Hematopoietic multipotent progenitor cell (in vitro differentiated cells): ENCODE measurements at regions not wholly inside any gene's neighbourhood (a gene's known extent, or its start where the extent isn't known, plus 50 kb on each side); places are given as distances from the start of the nearest gene placed in this dataset.
A peak's percentile ranks its signal among the peaks of the same experiment; 100 is the strongest.

Source experiments
- DNase-seq, 3 donors: peaks; one replicate each; pipeline ENCODE4 v3.0.0-alpha.2; 2011 to 2015; ENCODE audit warnings: low read depth in 2 of 3, low spot score in 2 of 3

DNA sequence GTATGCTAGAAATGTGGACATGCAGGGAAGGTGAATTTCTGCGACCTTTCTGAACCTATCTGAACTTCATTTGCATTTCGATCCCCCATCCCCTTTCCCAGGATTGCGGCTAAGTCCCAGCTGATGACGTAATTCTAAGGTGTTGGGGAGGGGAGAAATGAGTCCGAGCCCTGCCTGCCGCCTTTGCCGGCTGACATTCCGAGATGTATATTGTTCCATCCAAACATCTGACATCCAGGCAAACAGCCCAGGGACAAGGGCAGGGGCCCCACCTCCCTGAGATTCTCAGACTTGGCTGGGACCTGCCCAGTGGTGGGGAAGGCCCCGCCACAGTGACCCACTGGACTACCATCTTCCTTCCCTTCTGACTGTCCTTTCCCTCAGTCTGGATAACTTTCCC is 494.6 kb downstream of the ENC1 start:
- DNase-seq, result no peak

DNA sequence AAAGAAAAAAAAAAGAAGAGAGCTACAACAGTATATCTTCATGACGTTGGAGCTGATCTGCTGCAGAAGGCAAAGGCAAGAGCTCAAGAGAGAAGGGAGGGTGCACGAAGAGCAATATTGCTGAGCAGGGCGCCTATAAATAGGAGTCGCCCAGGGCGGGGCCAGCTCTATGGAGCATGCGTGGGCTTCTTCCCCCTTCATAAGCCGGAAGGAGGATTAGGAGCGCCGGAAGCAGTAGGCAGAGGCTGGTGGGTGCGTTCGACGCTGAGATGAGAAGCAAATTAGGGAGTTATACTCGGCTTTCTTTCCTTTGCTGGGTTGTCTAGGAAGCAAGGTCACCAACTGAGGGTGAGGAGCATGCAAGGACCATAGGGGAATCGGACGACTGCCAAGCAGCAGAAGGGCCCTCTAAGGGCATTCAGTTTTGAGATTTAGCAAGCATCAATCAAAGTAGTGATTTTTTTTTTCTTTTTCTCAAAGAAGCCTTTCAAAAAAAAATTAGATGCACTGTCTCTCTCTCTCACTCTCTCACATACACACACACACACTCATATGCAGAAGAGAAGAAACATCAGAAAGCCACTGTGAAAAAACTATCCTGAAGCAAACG is 496.7 kb downstream of the ENC1 start:
- DNase-seq, result no peak

DNA sequence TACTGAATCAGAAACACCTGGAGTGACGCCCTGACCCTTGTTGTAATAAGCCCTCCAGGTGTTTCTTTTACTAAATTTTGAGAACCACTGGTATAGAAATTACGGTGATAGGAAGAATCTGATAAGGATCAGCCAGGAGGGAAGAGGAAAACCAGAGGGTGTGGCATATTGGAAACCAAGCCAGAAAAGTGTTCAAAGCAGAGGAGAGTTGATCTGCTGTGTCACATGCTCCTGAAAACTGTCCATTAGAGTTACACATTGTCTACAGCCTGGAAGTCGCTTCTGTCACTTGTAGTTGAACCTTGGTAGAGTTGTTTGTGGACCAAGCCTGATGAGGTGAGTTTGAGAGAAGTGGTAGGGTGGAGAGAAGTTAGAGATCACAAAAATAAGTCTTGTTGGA is 497.4 kb downstream of the ENC1 start:
- DNase-seq, result no peak

DNA sequence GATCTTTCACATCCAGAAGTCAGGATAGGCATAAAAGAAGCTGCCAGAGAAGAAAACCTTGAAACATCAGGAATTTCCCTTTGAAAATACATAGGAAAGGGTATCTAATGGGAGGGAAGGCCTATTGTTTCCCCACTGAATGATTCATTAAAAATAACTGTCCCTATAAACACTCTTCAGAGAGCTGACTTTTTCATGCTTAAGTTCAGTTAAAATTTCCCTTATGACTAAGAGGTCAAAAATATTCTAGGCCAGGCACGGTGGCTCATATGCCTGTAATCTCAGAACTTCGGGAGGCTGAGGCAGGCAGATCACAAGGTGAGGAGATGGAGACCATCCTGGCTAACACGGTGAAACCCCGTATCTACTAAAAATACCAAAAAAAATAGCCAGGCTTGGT is 499.5 kb downstream of the ENC1 start:
- no peak for DNase-seq

DNA sequence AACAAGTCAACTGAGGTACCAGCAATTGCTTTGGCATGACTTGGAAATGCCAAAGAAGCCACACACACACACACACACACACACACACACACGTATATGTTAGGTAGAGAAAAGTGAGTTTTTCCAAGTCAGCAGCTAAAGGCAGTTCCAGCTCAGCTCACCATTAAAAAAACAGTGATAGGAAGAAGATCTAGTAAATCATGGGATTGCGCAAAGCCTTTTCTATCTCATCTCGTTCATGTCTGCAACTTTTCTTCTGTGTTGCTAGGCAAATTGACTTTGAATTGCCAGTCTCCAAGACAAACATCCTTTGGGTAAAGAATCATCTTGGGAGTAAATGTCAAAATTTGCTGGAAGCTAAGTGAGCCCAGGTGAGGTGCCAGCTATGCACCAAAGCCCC is 500.1 kb downstream of the ENC1 start:
- no peak for DNase-seq

DNA sequence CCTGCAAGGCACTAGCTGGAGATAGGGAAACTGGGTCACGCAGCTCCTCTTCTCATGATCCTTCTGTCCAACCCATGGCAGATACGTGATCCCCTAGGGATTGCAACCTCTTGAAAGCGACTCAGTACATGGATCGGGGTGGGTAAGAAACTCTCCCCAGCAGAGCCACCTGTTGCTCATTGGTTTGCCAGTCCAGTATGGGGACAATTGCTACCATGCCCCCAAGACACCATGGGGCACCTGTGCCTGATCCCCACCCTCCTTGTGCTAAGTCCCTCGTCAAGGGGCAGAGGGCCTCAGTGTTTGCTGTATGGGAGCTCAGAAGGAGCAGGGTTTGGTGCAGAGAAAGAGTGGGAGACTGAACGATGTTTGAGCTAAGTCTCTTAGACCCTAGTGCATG is 500.9 kb downstream of the ENC1 start:
- DNase-seq, result no peak

DNA sequence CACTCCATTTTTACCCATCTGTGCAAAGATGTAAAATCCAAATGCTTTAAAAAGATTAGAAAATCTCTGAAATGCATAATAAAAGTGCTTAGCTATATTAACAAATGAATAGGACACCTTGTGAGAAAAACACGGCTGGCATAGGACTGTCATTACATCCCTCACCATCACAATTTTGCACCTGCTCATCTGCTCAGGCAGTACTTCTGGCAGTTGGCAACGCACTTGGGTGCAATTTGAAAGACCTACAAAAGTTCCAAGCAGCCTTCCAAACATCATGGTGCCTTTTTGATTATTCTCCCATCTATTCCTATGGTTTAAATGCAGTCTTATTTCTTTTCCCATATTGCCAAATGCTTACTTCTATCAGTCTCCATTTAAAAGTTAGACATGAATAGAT is 501.8 kb downstream of the ENC1 start:
- DNase-seq, result no peak

DNA sequence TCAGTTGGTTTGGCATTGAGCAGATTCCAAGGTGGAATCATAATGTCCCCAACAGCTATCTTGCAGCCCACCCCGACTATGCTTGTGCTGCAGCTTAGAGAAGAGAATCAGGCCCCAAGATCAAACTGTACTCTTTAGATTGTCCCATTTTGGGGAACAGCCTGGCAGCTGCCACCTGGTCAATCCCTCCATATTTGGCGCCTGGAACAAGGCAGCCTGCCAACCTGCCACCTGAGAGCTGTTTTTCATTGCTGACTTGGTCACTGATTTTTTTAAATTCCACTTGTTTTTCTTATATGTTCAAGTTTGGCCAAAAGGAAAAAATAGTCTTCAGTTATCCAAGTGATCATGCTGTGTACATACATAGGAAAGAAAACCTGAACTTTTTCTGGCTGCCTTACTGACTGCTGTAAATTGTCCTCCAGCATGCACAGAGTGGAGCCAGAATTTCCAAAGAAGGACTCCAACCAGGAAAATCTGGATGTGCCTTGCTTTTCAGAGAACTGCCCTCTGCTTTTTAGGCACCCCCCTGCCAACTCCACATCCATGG is 504.2 kb downstream of the ENC1 start:
- no peak for DNase-seq

DNA sequence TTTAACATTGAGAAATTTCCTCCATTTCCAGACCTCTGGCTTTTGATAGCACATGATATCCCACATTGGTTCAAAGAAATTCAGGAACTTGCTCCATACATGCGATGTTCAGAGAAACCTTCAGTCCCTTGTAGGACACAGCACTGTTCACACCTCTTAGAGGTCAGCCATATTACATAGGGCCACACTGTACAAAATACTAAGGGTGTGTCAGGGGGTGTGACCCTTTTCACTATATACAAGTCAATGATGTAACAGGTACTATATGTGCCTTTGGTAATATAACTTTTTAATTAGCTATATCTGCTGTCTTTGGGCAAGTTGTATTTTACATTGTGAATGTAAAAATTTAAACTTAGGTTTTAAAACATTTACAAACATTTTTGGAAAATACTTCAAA is 505.5 kb downstream of the ENC1 start:
- no peak for DNase-seq

DNA sequence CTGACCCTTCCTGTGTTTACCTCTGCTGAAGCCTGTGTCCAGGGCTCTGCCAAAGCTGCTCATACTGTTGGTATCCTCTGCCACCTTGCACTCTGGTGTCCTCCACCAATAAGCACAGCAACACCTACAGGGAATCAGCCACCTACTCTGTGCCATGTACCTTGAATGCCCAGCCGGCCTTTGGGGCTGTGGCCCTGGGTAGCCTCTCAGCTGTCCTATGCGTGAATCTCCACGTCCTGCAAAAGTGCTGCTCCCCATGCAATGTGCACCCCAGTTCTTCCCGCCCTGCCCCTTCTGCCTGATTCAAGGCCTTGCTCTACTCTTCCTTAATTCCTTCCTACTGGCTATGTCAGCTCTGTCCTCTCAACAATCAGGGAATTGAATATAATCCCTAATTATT is 506.5 kb downstream of the ARHGEF28 start:
- DNase-seq, result no peak

DNA sequence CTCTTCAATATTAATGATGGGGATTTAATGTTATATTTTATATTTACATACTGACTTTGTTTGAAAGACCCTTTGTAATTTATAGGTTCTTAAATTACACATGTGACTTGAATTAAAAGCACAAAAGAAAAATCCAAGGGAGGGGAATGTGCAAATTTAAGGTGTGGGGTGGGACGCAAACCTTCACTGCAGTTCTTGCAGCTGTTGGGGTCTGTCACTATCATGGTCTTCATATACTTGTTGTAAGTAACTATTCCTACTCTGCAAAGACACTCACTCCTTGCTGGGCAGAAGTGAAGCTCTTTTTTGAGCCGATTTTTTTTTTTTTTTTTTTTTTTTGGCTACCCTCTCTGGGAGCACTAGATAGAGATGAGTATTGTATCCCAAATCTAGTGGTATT is 505.3 kb downstream of the ARHGEF28 start:
- no peak for DNase-seq

DNA sequence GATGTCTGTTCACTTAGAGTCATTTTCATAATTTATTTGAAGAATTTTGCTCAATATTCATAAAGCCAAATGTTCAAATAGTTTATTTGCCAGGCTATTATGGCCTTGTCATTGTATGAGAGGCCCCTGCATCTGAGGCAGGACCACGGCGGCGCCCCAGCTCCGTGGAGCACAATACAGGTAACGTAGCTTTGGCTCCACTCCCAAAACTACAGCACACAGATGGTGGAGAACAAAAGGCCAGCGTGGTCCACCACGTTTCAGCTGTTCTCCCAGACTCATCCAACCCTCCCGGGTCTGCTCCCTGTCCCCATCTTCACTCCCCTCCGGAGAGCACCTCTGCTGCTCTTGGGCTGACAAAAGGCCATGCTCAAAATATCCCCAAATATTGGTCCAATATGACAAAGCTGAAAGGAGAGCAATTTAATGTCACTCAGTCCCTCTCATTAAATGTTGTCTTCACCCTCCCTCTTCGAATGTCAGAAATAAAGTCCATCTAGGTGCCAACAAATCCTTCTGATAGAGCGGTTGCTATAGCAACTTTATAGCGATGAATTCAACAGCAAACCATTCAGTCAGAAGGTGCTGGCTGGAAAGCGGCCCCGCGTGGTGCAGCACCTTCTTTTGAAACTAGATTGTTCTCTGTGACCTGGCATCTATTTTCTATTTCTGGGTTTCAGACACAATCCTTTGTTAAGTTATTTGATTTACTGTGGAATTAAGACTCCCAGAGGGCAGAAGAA is 504.3 kb downstream of the ARHGEF28 start:
- DNase-seq, result no peak

DNA sequence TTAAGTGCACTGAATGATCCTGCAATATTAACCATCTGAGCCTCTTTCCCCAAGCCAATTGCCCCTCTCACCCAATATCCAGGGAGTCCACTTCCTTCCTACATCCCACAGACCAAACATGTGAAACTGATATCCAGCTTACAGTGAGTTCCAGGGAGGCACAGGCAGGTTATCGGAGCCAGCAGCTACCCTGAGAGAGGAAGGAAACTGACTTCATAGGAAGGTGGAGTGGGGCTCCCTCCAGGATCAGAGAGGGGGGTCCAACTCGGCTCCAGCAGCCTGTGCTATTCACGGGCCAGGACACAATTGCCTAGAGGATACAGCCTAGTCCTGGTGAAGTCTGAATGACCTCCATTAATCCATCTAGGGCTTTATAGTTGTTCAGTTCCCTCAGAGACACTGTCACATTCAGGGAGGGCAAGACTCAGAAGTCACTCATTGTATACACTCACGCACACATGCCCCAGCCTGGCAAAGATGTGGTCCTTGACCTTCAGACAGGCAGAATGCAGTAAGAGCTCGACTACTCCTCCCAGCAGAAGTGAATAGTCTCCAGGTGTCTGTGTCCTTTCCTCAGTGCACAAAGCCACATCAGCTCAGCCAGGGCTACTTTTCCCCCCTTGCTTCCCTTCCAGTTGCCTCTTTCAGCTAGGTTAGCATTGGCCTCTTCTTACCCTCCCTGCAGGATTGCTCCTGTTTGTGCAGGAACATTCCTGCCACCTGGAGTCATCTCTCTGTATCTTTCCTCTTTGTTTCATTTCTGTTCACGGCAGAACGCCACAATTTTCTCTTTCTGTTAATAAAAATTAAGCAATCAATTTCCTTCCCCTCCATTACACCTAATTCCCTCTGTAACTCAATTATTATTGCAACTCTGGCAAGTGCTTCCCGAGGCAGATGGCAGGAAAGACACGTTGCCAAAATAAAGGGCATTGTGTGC is 501.7 kb downstream of the ARHGEF28 start:
- DNase-seq, result no peak

DNA sequence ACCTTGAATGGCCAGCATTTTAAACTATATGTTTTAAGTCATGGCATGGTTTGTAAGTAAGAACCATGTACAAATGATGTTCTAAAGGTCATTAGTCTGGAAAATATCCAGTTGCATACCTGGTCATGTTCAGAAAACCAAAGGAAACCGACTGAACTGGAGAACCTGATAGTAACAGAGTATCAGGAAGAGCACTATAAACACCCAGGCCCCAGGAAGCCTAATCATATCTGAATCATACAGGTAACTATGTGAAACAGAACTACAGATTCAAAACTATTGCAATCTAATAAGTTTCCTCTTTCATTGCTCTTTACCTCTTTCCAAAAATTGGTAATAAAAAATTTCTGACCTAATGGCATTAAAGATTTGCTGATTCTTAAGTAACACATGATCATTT is 500.3 kb downstream of the ARHGEF28 start:
- no peak for DNase-seq

DNA sequence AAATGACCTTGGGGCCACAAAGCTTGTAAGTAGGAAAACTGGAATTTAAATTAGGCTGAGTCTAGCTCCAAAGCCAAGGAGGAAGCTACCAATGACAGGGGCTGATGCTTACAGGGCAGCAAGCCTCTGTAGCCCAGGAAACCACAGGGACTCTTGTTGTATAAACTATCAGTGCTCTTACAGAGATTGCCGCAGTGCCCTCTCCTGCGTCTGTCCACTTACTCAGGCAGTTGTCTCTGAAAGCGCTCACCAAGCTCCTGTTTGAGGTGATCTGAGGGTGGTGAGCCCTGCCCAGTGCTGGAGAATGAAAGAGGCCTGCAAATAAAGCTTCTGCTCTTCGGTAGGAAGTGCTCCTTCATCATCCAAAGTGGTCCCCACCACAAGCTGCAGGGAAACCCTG is 498.8 kb downstream of the ARHGEF28 start:
- no peak for DNase-seq

DNA sequence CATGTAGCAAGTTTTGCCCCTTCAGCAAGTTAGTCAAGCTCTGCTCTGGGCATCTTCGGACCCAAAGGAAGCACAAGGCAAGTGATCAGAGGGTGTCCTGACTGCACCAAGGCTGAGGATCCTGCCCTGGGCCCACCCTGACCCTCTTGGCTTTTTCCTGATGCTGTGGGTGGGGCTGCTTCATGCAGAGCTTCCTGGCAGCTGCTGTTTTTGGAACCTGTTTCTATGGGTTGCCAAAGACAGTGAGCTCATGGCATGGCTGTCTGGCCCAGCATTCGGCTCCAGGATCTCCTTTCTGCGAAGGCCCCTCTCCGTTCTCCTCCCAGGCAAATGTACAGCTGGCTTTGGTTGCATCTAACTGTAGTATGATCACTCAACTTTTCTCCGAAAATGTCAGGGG is 497.9 kb downstream of the ARHGEF28 start:
- DNase-seq, result no peak

DNA sequence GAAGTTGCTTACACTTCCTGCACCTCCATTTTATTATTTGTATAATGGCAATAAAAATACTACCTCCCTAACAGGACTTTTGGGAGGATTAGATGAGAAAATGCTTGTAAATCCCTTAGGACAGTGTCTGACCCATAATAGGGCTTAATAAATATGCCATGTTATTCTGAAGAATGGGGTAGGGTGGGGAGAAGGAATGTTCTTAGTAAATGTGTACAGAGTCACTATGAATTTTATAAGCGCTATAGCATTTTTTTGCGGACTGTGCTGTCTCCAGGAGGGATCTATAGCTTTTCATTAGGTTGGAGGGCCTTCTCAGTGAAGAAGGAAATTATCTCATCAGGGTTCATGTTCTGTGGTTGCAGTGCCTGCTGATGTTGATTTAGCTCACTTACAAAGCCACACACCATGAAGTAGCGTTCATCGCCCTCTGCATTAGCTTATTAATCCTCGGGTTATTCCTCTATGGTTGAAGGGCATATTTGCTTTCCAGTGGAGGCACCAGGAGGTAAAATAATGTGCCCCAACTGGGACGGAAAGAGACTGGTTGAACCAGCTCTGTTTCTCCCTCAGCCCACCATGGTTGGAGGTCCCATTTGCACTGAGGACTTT is 497.1 kb downstream of the ARHGEF28 start:
- peak in 1 of 3 donors; percentile 34 for DNase-seq

DNA sequence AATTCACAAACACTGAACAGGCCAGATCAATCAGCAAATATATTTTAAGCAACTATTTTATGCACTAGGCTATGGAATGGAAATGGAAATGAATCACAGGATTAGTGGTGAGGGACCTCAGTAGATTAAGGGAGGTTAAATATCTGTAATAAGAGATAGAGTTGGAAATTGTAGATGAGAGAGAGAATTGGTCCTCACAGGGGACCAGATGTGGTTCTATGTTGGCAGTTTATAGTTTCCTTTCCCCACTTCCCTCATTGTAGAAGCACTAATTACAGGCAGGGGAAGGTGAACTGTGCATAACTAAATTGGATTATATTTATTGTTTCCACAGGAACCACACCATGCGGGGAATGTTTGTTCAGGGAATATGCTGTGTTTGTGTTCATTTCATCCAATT is 496.2 kb downstream of the ARHGEF28 start:
- no peak for DNase-seq

DNA sequence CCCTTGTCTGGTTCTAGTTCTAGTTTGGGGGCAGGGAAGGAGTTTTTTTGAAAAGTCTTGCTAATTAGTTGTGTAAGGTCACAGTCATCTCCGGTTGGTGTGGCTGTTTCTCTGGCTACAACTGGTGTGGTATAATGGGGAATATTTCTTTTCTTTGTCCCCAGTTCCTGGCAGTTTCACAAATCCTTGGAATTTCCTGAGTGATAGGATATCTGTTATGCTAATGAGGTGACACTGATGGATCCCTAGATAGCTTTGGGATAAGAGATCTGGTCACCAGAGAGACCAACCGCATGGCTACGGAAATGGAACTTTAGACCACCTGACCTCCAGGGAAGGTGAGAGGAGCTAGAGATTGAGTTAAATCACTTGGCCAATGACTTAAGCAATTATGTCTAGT is 494.6 kb downstream of the ARHGEF28 start:
- DNase-seq, result no peak

DNA sequence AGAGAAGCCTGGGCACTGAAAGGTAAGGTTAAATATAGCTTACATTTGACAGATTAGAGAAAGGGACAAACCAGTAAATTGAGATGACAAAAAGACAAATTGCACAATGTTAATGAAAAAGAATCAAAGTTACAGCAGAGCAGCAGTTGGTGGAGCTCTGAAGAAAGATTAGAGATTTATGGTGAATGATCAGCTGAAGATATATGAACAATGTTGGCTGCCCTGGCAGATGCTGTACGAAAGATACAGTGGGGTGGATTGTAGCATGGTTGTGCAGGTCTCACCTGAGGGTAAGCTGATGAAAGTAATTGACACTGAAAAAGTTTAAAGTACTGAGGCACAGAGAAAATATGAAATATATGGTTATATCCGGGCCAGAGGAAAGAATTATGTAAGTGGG is 492.1 kb downstream of the ARHGEF28 start:
- DNase-seq, result no peak

DNA sequence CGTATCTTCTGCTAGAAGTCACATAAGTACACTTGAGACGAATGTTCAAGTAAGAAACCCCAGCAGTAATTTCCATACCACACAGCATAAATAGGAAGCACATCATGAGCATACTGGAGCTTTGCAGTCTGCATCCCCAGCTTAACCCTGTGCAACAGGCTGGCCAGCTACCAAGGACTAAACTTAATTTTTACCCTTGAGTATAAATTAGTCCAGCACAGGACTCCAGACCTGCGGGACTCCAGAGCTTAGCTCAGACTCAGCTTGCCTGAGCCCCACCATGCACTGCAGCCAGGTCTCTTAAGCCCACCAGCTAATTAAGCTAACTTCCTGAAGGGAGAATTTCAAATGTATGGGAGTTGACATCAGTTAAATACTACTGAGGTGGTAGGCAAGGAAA is 491.0 kb downstream of the ARHGEF28 start:
- no peak for DNase-seq
